Adrenal gland (tissue), 9 donors: ENCODE measurements at regions not wholly inside any gene's neighbourhood (a gene's known extent, or its start where the extent isn't known, plus 50 kb on each side); places are given as distances from the start of the nearest gene placed in this dataset.
"Not testable (repeated sequence)": the region's sequence is repeated elsewhere in the genome, so short reads cannot be mapped to it uniquely, and the experiment has no call there.

Experiments
- DNase-seq, 7 donors: peaks; one replicate each; pipeline ENCODE4 v3.0.0-alpha.2; 2019 to 2020
- H3K27ac ChIP-seq, 5 donors: fragments of 200-600 bp; sonication (generic) in 4 of 5; 1 replicate in 3 of 5; 2 replicates in 2 of 5; pipeline versions ENCODE4 v1.5.1 to v1.8.0; 2016 to 2020; ENCODE audit warnings: mild to moderate bottlenecking in 1 of 5
- H3K27me3 ChIP-seq: fragments of 200-600 bp; 2 replicates; pipeline ENCODE4 v1.8.0; 2021
- H3K36me3 ChIP-seq, 2 donors: fragments of 200-600 bp; replicated peaks in 1 of 2; 1 replicate in 1 of 2; 2 replicates in 1 of 2; pipeline versions ENCODE4 v1.5.1 to v1.8.0; 2018 to 2022
- H3K4me1 ChIP-seq, 2 donors: fragments of 200-600 bp; replicated peaks in 1 of 2; 1 replicate in 1 of 2; 2 replicates in 1 of 2; pipeline versions ENCODE4 v1.5.1 to v1.8.0; 2018 to 2021
- H3K4me3 ChIP-seq, 4 donors: fragments of 200-600 bp; sonication (generic) in 3 of 4; one replicate each; pipeline ENCODE4 v1.5.1; 2016 to 2018
- H3K9me3 ChIP-seq, 3 donors: fragments of 200-600 bp; sonication (generic) in 1 of 3; replicated peaks in 1 of 3; 1 replicate in 2 of 3; 2 replicates in 1 of 3; pipeline versions ENCODE4 v1.5.1 to v1.8.0; 2016 to 2021
- WGBS, 4 donors: extraction: QIAGEN DNeasy Blood & Tissue Kit in 2 of 4; methylation state at CpG; one replicate each; pipeline versions ENCODE4 v1.1.5 to v1.1.7; 2013 to 2017; 5-methylcytosine and 5-hydroxymethylcytosine counted together
- intact Hi-C, 2 donors: fragments of 100-400 bp; cut with DNase I; formaldehyde crosslinking; loops; one replicate each; pipeline versions ENCODE4 v1.14.1 to v1.15.0; 2022 to 2023
- small RNA-seq, 2 donors: library from RNA; depleted of rRNA; stranded (forward); fragments of <200 nt; gene quantifications; one replicate each; pipeline ENCODE3, GENCODE V24; 2016
- donor health status: healthy with polysubstance abuse.
- donor health status: Bipolar disorder and iron deficiency.
- donor health status: DM: yes; HTN: yes; CAD: no.
- donor health status: DM: no; HTN: no; CAD: no.
- donor health status: DM: no; HTN: no; CAD: no.

DNA sequence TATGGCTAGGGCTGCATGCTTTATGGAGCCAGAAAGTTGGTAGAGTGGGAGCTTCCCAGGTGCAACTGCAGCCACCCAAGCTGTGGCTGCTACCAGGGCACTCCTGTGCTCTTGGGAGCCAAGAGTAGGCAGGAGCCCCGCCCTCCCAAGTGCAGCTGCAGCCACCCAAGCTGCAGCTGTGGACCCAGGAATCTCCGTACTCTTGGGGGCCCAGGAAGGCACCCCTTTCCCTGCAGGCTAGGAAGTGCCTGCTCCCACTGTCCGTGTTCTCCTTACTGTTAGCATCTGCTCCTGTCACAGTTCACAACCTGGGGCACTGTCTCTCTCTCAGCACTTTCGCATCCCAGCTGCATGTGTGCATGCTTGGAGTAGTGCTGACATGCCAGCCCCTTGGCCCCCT, 1718.4 kb downstream of the SPATA31A7 start:
- 79 to 100% methylated on average over 1 to 2 of the region's 4 CpGs; no CpG with 5 or more reads in 2 of the 4 donors for WGBS, 4 donors
- not testable (repeated sequence) for H3K27ac ChIP-seq

DNA sequence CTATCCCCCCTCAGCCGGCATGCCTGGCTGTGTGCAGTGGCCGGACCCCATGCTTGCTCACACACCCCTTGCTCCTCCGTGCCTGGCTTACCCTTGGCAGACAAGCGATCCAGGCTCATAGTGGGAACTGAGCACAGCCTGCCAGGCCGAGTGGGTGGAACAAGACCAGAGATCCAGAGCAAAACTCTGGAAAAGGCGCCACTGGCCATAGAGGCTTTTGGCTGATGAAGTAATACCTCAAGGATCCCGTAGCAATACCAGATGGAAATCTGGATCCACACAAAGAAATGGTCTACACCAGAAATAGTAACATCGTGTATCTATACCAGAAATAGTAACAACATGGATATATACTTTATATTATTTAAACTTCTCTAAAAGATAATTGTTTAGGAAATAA, 1719.6 kb downstream of the SPATA31A7 start:
- H3K4me3 ChIP-seq, H3K4me1 ChIP-seq, H3K36me3 ChIP-seq, H3K27ac ChIP-seq, H3K9me3 ChIP-seq, intact Hi-C loops, H3K27me3 ChIP-seq: not testable (repeated sequence)
- WGBS, 4 donors = 80 to 91% (median 83%) methylated on average over 4 to 5 of the region's 8 CpGs
- peak in 1 of 7 donors; percentile 12 for DNase-seq

More for the DNA sequence above, 1718.4 kb downstream of the SPATA31A7 start:
- H3K27me3 ChIP-seq, intact Hi-C loops, H3K36me3 ChIP-seq, H3K9me3 ChIP-seq, H3K4me1 ChIP-seq, DNase-seq, H3K4me3 ChIP-seq: not testable (repeated sequence)

DNA sequence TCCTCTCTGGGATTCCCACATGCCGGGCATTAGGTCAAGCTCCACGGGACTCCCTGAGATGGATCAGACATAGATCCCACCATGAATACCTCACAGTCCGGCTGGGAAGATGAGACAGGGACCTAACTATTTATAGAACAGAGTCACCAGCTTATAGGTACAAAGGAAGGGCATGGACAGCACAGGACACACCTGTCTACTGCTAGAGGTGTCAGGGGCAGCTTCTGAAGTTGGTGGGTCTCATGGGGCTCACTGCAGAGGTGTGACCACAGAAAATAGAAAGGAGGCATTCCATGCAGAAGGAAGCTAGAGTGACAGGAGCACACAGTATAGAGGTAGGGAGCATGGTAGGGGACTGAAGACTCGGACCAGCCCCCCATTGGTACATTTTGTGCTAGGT, 1722.4 kb downstream of the SPATA31A7 start:
- WGBS, 4 donors = no CpG with 5 or more reads among the region's 4 CpGs
- DNase-seq = peak in 2 of 7 donors; percentile 1 to 2
- H3K4me3 ChIP-seq, H3K27me3 ChIP-seq, intact Hi-C loops, H3K27ac ChIP-seq, H3K36me3 ChIP-seq, H3K4me1 ChIP-seq, H3K9me3 ChIP-seq: not testable (repeated sequence)

DNA sequence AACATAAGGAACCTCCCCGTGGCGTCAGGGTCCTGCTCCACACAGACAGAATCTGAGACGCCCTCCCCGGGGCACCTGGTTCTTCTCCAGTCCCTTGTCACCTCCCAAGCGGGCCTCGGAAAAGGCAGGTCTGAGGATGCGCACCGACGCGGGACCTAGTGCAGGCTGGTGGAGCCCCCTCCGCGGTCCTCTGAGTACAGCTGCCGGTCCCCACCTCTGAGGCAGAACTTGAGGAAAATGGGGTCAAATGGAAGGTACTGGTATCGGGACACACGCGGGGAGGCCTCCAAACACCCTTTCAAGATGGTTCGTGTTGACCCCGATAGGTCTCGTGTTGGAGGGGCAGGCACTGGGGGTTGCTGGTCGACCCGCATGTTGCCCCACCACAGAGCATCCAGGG, 1725.3 kb downstream of the SPATA31A7 start:
- H3K9me3 ChIP-seq, H3K27ac ChIP-seq, H3K4me3 ChIP-seq, intact Hi-C loops, H3K27me3 ChIP-seq, H3K4me1 ChIP-seq, H3K36me3 ChIP-seq: not testable (repeated sequence)
- DNase-seq = peak in 2 of 7 donors; percentile 9 to 17
- 35 to 39% (median 37%) methylated on average over 9 to 10 of the region's 21 CpGs; no CpG with 5 or more reads in 1 of the 4 donors for WGBS, 4 donors

DNA sequence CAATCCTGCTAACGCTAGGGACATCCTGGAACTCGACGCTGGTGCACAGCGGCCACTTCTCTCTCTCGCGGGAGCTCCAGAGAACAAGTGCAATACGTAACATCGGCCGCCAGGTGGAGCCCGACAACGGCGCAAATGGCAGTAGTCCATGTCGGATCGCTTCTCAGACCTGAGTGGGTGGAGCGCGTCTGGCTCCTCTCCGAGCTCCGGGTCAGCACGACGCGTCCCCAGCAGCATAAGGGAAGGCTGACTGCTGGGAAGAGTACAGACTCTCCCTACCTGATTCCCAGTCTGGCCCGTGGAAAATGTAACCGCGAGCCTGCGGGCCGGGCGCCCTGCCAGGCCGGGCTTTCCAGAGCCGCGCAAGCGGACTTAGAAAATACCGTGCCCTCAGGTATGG, 1725.8 kb downstream of the SPATA31A7 start:
- intact Hi-C loops, H3K36me3 ChIP-seq, H3K4me1 ChIP-seq, H3K27ac ChIP-seq, H3K4me3 ChIP-seq, H3K9me3 ChIP-seq, H3K27me3 ChIP-seq: not testable (repeated sequence)
- peak in 2 of 7 donors; percentile 5 to 9 for DNase-seq
- 0% methylated on average over 8 of the region's 32 CpGs; no CpG with 5 or more reads in 3 of the 4 donors for WGBS, 4 donors

DNA sequence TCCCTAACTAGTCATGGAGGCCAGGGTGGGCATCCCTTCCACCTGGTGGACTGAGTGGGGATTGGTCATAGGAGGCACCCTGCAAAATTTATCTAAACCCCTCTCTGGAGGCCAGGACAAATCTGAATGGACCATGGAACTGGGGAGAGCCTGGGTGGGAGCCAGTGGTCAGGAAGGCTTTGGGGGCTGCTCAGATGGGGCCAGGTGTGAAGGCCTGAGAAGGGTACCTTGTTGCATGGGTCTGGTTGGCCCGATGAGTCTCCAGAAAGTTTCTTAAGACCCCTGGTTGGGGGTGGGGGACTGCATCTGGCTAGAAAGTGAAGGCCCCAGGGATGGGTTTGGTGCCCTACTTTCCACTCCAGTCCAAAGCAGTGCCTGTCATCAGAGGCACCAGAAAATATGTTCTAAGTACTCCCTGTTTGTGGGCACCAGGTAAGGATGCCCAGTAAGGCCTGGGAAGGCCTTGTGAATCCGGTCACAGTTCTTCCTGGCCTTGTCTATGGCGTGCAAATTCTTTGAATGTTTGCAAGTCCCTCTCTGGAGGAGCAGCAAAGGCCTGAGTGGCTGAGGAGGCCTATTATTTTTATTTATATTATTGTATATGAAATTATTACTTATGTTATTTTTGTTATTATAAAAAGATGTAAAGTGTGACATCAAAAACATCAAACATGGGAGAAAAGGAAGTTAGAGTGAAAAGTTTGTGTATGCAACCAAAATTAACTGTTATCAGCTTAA, 1729.0 kb downstream of the SPATA31A7 start:
- H3K36me3 ChIP-seq, H3K27me3 ChIP-seq, intact Hi-C loops, H3K9me3 ChIP-seq, H3K27ac ChIP-seq, H3K4me1 ChIP-seq, H3K4me3 ChIP-seq: not testable (repeated sequence)
- peak in 2 of 7 donors; percentile 2 to 5 for DNase-seq
- 83 to 98% (median 90%) methylated on average over 2 to 3 of the region's 3 CpGs for WGBS, 4 donors

DNA sequence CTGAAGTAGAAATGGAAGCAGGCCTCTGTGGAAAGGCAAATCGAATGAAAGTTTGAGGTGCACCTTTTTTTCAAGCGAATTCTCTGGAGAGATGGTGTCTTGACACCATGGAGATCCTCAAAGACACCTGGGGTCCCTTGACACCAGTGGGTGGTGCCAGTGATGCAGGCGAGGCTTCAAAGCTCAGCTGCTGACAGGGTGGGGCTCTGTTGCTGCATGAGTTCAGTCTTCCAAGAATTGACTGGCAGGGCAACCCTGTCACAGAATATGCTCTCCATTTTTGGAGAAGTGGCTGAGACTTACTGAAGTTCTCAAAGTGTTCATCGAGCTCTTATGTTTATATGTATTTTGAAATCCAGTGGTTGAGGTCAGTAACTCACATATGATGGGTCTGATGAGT, 1741.6 kb downstream of the SPATA31A7 start:
- WGBS, 4 donors = no CpG with 5 or more reads among the region's 4 CpGs

DNA sequence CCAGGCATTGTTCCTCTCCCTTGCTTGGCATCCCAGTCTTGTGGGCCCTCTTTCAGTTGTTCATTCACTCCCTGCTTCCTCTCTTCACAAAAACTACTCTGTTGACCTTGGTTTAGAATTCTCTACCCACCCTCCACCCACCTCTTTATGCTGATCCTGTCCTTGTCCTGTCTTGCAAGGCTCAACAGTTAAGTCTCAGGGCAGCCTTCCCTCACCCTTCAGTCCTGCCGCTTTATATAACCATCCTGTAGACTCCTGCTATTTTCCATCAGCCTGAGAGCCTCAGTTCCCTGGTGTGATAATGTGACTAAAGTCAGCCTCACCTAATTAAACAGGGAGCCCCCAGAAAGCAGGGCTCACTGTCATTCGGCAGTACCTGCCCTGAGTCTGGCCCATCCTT, 1763.0 kb downstream of the SPATA31A7 start:
- DNase-seq, intact Hi-C loops, H3K9me3 ChIP-seq, H3K27me3 ChIP-seq, H3K27ac ChIP-seq, H3K4me3 ChIP-seq, H3K4me1 ChIP-seq, H3K36me3 ChIP-seq: not testable (repeated sequence)
- WGBS, 4 donors = no CpG with 5 or more reads among the region's 2 CpGs

More for the DNA sequence above, 1741.6 kb downstream of the SPATA31A7 start:
- H3K4me1 ChIP-seq, intact Hi-C loops, DNase-seq, H3K36me3 ChIP-seq, H3K27ac ChIP-seq, H3K27me3 ChIP-seq, H3K4me3 ChIP-seq, H3K9me3 ChIP-seq: not testable (repeated sequence)

Small RNA genes lying in the stretch of these regions (small RNA-seq; reads per million reads assigned to genes)
- gene RNA5SP283 = 0.24 to 0.42 reads per million in 2 donors
